Sciatic nerve (tissue), 2 donors: ENCODE measurements at regions not wholly inside any gene's neighbourhood (a gene's known extent, or its start where the extent isn't known, plus 50 kb on each side); places are given as distances from the start of the nearest gene placed in this dataset.
"Not testable (repeated sequence)": the region's sequence is repeated elsewhere in the genome, so short reads cannot be mapped to it uniquely, and the experiment has no call there.

Experiments
- ATAC-seq: fragments of 200-7000 bp; cut with Tn5 transposase; one replicate; pipeline ENCODE4 v1.9.1; 2020; ENCODE audit warnings: mild to moderate bottlenecking, moderate library complexity
- DNase-seq: peaks from one replicate; pipeline ENCODE4 v3.0.0-alpha.2; 2020; ENCODE audit warnings: low spot score
- intact Hi-C: fragments of 100-400 bp; cut with DNase I; formaldehyde crosslinking; loops from one replicate; pipeline ENCODE4 v1.14.2; 2022
- donor health status: DM: no; HTN: no; CAD: no.
- donor health status: DM: no; HTN: no; CAD: no.

DNA sequence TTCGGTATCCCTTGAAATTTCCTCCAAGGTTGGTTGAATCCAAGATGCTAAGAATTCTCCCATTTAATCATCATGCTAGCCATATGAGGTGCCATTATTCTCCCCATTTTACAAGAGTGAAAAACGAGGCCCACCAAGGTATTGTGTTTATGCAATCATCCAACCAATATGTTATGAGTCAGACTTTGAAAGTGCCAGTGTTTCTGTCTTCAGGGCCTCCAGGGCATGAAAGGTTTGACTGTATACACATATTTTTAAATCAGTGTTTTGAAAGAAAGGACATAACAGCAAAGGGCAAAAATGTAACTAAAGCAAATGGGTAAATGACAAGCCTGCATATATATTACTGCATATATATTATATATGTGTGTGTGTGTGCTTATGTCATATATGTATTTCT is 541.2 kb upstream of the SMIM31 start:
- no peak for ATAC-seq
- DNase-seq = no peak
- intact Hi-C loops = no loop called here

DNA sequence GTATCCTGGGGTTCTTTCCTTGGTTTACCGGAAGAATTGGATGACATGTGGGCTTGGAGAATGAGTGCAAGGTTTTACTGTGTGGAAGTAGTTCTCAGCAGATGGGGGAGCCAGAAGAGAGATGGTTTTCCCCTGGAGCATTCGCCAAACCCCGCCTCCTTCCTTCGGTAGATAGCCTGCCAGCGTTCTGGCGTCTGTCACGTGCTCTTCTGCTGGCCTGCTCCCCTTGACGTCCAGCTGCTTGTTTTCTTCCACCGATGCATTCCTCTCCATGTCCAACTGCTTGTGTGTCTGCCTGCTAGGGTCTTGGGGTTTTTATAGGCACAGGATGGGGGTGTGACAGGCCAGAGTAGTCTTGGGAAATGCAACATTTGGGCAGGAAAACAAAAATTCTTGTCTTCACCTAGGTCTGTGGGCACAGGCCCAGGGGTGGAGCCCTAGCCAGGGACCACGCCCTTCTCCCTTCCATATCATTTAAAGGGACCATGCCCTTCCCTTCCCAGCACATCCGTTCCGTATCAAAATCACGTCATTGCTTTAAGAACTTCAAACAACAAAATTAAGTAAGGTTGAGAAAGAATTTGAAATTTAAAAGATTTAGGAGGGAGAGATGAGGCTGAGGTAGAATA is 538.7 kb upstream of the SMIM31 start:
- intact Hi-C loops = no loop called here
- ATAC-seq = no peak
- no peak for DNase-seq

DNA sequence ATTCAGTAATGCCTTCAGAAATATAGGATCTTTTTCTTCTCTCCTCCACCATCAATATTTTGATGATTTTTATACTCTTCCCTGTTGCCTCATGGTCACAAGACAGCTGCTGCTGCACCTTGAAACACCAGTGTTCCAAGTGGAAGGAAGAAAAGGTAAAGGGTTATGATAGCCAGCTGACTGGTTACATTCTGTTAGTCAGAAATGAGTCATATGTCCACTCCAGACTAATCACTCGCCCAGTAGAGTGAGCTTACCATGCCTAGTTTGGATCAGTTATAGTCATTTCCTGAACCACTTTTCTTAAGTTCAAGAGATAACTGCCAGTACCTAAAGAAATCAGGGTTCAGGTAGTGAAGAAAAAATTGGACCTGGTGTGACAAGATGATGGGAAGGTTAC is 532.3 kb upstream of the SMIM31 start:
- DNase-seq (no peak), ATAC-seq (no peak)
- intact Hi-C loops = no loop called here

DNA sequence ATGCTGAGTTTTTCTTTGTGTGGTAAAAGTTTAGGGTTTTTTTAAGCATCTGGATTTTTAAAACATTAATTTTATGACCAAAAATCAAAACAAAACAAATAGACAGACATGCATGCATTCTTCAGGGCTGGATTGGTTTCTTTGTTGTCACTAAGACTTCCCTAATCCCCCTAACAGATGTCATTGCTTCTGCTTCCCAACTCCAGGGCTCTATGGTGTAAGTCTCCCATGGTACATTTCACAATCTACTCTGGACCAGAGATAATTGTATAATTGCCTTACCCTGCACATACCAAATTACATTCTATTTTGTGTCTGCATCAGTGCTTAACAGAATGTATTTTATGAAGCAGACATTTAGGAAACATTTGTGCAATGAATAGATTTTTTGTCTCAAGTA is 529.1 kb upstream of the SMIM31 start:
- ATAC-seq (no peak), DNase-seq (no peak)
- intact Hi-C loops = no loop called here

DNA sequence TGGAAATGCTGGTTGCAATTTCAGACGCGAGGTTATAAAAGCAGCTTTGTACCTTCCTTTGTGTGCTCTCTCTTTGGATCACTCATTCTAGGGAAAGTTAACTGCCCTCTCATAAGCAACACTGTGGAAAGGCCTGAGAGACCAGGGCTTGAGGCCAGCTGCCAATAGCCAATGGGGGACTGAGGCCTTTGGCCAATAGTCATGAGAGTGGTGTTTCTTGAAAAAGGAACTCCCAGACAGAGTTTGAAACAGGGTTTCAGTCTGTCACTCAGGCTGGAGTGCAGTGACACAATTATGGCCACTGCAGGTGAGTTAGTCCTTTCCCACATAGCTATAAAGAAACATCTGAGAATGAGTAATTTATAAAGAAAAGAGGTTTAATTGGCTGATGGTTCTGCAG is 524.7 kb upstream of the SMIM31 start:
- DNase-seq (no peak), ATAC-seq (no peak)
- intact Hi-C loops = no loop called here

DNA sequence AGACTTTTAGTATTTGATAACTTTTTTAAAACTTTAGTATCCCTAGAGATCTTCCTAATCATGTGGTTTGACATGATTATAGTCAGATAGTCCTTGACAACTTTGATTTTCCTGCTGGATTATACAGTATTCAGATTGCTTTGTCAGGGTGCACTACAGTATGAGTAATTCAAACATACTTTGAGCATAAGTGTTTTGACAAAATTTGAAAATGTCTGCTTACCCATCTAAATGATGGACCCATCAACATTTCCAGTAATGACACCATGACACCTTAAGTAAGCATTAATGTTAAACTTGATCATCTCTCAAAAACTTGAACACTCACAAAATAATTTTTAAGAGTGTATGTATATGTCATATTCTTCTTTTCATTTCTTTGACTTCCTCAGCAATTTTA is 514.5 kb upstream of the SMIM31 start:
- ATAC-seq (no peak), DNase-seq (no peak)
- intact Hi-C loops = no loop called here

DNA sequence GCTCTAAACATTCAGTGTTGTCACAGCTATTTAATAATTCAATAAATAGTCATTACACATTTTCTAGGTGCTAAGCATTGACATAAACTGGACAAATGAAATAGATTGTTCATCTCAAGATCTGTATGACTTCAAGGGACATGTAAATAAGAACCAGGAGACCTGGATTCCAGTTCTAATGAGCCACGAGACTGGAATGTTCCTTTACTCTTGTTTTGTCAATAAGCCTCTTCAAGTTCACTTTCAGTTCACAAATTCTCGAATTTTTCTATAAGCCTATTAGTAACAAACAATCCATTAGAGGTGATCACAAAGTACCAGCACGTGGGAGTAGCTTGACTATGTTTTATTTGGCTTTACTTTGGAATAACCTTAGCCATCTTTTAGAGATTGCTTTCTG is 514.0 kb upstream of the SMIM31 start:
- intact Hi-C loops = no loop called here

DNA sequence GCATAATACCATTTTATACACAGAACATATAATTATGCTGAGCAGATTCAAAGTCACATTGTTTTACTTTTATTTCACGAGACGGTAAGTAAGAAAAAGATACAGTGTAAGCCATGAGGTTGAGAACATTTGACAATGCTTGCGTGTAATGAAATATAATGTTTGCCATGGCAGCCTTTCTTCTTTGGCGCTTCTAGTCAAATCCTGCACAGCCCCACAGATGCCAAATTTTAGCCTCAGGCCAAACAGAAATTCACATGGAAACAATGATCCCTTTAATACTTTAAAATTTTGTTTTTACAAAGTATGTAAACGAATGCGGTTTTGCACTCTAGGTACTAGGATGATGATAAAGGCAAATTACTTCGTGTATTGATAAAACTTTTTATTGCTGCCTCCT is 502.7 kb upstream of the SMIM31 start:
- DNase-seq (no peak), ATAC-seq (no peak)
- intact Hi-C loops = no loop called here

More for the DNA sequence above, 514.0 kb upstream of the SMIM31 start:
- no peak for DNase-seq
- no peak for ATAC-seq

DNA sequence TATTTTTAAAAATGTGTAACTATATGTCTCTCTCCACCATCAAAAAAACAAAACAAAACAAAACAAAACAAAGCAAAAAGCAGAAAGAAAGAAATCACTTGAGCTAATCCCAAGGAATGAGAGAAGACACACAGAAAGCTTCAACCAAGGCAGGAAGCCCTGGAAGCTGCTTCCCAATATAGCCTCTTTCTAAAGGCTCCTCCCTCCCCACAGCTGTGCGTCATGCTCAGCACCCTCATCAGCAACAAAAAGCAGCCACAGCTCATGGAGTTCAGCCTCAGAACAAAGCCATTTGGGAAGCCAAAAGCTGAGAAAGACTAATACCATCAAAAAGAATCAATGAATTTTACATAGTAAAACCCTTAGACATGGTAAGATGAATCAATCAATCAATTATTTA is 501.6 kb upstream of the SMIM31 start:
- intact Hi-C loops = no loop called here
- ATAC-seq (no peak), DNase-seq (no peak)

DNA sequence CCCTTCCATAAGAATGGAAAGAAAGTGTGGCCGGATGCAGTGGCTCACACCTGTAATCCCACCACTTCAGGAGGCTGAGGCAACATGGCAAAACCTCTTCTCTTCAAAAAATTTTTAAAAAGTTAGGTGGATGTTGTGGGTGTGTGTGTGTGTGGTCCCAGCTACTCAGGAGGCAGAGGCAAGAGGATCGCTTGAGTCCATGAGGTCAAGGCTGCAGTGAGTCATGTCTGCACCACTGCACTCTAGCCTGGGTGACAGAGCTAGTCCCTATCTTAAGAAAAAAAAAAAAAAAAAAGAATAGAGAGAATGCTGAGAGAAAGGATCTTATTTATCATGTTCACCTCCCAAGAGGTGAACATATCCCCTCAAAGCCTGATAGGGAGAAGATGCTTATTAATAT is 492.1 kb upstream of the SMIM31 start:
- no peak for ATAC-seq
- DNase-seq = no peak
- intact Hi-C loops = no loop called here

DNA sequence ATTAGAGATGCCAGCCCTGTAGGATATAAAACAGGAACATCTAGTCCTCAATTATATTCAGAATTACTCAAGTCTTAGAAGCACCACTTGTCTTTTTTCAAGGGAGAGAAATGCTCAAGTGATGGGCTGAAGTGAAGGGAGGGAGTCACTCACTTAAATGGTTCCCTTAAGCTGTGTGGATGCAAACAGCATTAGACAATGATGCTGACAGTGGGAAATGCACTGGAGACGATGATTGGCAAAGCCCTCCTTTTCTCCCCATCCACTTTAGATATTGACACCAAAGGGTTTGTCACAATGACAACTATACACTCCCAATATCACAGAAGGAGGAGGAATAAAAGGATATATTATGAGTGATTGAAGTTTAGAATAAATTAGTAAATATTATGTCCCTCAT is 491.4 kb upstream of the SMIM31 start:
- DNase-seq, intact Hi-C loops, ATAC-seq: not testable (repeated sequence)

DNA sequence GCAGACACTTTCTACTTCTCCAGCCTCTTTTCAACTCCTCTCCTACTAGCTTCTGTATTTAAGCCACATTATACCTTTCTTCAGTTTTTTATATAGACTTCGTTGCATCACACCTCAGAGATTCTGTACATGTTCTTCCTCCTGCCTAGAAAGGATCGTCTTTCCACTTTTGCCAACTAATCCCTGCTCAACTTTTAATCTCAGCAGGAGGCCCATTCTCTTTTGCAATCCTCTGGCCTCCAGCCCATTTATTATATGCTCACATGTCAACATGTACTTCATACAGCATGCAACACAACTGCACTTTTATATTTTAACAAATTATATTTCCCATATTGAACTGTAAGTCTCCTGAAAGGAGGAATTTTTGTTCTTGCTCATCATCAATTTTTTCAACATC is 476.5 kb upstream of the SMIM31 start:
- ATAC-seq = not testable (repeated sequence)

DNA sequence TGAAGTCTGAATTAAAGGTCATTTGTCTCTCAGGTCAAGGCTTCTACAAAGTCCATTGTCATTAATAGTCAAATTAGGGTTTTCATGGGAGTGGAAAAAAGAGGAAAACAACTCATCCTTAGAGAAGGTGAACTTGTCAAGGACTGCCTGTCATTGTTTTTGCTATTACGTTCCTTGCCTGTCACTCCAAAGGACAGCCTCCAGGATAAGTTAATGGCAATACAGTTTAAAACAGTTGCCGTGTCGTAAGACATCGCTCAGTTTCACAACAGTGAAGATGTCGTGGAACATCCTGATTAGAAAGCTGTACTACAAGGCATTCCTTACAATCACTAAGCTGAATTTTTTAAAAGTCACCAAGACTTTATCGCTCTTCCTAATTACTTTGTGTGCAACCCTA is 466.8 kb upstream of the SMIM31 start:
- intact Hi-C loops = no loop called here
- ATAC-seq (no peak), DNase-seq (no peak)

More for the DNA sequence above, 476.5 kb upstream of the SMIM31 start:
- DNase-seq, intact Hi-C loops: not testable (repeated sequence)

DNA sequence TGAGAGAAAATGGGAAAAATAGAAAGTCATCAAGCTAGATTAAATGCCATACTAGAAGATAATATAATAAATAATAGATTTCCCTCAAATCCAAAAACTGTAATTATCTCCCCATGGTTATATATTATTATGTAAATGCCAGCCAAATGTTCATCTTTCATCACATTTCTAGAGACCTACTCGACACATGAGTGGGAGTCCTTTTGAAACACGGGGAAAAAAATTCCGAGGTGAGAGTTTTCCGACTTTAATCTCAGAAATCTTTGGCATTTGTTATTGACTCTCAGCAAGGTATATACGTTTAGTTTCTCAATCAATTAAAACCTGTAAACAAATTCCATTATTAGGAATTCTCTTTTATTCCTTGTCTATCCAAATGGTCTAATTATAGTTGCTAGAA is 465.4 kb upstream of the SMIM31 start:
- ATAC-seq = no peak
- DNase-seq = no peak
- intact Hi-C loops = no loop called here

DNA sequence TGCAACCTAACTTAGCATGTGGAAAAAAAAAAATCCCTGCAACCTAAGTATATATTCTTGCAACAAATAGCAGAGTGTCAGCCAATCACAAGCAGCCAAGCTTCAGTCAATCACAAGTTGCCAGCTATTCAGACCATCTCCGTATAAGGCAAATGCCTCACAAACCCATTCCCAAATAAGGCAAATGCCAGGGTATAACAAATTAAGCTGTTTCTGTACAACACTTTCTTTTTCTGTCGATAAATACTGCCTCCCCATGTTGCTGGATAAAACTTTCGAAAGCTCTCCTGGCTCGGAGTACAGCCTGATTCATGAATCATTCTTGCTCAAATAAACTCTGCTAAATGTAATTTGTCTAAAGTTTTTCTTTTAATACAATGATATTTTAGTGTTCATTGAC is 460.7 kb upstream of the SMIM31 start:
- intact Hi-C loops = no loop called here
- ATAC-seq (no peak), DNase-seq (no peak)

DNA sequence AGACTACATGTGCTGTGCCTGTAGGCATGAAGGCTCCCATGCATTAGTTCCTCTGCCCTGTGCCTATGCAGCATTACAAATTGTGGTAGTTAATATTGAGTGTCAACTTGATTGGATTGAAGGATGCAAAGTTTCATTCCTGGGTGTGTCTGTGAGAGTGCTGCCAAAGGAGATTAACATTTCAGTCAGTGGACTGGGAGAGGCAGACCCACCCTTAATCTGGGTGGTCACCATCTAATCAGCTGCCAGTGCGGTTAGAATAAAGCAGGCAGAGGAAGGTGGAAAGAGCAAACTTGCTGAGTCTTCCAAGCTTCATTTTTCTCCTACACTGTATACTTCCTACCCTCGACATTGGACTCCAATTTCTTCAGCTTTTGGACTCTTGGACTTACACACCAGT is 460.2 kb upstream of the SMIM31 start:
- DNase-seq (no peak), ATAC-seq (no peak)
- intact Hi-C loops = no loop called here

DNA sequence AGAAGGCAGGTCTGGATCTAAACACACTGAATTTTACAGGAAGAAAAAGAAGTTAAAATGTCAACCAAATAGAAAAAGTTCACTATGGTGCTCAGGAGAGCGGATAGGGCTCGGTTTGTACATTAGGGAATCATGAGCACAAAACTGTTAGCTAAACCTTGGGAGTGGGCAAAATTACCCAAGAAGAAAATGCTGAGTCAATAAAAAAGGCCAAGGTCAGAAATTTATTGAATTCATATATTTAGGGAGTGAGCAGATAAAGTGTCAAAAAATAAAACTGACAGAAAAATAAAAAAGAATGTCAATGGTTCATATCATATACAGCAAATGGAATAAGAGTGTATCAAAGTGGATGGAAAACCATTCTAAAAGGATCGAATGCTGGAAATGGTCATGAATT is 452.5 kb upstream of the SMIM31 start:
- intact Hi-C loops = no loop called here

DNA sequence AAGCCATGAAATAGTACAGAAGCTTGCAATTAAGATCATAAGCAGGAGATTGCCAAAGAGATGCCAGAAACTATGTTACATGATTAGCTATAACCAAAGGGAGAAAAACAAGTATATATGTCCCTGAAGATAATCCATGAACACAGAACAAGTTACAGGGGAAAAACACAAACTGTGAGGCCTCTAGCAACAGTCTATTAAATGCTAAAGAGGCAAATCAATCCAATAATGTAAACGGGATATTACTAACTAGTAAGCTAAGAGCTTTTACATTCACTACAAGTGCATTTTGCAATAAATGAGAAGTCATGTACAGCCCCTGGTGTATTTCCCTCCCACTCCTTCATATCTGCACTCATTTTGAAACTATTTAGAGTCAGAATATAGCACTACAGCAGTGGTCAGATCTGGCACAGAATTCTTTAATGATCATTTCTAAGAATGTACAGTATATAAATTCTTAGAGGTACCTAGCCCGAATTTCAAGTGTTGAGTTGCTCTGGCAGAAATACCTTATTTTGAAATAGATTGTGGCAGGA is 449.8 kb upstream of the SMIM31 start:
- DNase-seq = no peak
- intact Hi-C loops = no loop called here
- ATAC-seq = no peak

More for the DNA sequence above, 452.5 kb upstream of the SMIM31 start:
- no peak for ATAC-seq
- no peak for DNase-seq

DNA sequence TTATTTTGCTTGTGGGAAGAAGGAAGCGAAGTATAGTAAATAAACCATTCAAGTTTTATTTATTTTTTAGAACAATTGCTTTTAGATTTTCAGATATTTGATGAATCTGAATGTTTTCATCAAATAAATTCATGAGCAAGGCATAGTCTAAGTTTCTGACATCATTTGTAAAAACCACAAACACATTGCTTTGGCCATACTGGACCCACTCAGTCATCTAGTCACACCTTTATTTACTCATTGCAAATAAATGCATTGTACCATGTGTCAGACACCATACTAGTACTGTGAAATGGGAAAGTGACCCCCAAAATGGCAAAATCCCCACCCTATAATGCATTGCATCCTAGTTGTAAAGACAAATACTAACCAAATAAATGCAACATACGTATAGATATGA is 449.1 kb upstream of the SMIM31 start:
- intact Hi-C loops = no loop called here
- DNase-seq (no peak), ATAC-seq (no peak)

DNA sequence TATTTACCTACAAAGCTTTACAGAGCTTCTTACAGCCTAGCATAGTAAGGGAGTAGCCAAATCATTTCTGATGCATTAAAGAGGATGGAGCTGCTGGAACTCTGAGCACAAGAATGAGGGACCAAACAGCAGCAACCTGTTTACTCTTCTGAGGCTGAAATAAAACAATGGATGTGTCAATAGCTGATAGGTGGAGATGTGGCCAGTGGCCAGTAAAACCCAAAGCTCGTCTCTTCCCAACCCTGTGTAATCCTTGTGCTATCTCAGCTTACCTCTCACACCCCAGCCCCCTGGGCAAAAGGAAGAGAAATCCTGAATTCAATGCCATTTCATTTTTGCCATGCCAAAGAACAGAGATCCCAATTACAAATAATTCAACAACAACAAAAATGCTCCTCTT is 446.7 kb upstream of the SMIM31 start:
- no peak for ATAC-seq
- intact Hi-C loops = no loop called here

DNA sequence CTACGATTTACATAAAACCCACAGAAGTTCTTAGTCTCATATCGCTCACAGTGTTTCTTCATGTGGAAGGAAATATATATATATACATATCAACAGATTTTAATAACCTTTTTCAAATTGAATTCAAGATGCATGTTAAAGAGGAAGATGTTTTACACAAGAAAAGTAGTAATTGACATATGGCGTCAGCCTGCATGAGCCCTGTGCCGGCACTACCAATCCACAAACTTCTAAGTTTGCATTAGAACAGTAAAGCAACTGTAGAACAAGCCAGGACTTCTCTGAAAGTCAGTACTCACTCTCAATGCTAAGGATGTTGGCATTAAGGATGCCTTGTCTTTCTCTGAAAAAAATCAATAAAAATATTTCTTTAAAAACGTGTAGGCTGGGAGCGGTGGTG is 441.3 kb upstream of the SMIM31 start:
- intact Hi-C loops = no loop called here
- DNase-seq (no peak), ATAC-seq (no peak)

More for the DNA sequence above, 446.7 kb upstream of the SMIM31 start:
- no peak for DNase-seq
